ENCODE measurements at regions not wholly inside any gene's neighbourhood (a gene's known extent, or its start where the extent isn't known, plus 50 kb on each side); places are given as distances from the start of the nearest gene placed in this dataset.

DNA sequence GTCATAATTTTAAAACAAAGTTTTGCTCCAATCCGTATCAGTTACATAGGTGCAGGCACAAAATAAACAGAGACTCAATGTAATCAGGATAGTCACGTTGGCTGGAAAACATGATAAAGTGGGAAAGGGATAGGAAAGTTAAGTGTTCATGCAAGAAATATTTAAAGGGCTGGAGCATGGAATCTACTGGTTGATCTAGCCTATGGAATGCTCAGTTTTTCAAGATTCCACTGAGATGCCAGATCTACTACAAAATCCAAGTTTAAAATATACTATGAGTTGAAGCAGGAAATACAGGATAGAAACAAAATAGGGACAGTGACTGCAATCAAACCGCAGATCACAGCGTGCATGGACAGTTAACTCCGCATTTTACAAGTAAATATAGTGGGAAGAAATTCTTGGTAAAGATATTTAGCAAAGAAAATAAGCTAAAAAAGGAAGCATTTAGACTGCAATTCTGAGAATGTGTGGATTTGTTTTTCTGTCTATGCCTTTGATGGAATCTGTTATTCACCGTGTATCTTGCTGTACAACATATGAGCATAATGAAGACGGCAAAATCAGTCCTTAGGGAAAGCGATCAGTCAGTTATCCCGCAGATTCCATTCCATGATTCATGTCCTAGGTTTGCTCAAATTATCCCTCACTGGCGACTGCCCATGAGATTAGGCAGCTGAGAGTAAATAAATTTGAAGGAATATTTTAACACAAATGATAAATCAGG lies 1044.3 kb downstream of the FLRT2 start:
- DNase-seq, result no peak

DNA sequence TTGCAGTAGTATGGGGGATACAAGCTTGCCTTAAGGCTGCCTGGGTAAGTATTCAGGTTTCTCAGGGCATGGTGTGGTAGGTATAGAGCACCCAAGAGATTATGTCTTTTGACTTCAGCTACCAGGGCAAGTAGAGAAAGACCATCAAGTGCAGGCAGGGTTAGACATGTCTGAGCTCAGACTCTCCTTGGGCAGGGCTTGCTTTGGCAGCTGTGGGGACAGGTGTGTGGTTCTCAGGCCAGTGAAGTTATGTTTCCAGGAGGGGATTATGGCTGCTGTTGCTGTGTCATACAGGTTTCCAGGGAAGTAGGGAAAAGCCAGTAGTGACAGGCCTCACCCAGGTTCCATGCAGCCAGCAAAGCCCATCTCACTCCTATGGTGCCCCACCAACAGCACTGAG lies 1040.4 kb downstream of the FLRT2 start:
- DNase-seq, result no peak

DNA sequence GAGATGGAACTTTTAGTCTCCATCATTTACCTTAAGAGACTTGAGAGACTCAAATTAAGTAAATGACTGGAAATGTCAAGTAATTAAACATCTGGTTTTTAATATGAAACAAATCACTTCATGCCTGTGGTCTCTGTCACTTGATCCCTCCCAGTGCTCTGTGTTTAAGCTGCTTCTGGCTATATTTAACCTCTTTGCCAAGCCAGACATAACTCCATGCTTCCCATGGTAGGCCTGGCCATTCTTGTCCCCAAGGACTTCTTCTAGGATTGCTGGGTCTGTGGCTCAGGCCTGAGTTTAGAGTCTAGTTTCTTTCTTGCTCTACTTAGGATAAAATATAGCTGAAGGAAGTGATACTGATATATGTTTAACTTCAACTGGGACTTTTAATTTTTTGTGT lies 1013.6 kb downstream of the FLRT2 start:
- no peak for DNase-seq

DNA sequence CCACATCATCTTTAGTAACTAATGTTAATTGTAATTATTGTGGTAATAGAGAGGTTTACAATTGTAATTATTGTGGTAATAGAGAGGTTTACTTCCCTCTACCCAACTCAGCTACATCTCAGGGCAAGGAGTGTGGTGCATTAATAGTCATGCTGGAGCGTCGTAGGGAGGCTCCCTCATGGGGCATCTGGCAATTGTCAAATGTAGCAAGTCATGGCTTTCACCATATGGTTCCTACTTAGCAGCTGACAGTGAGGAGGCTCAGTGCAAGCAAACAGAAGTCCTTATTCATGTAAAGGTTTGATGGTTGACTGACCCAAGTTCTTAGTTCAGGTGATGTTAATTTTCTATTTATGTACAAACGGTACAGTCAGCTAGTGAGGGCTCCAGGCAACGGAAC lies 1012.0 kb downstream of the FLRT2 start:
- no peak for DNase-seq

DNA sequence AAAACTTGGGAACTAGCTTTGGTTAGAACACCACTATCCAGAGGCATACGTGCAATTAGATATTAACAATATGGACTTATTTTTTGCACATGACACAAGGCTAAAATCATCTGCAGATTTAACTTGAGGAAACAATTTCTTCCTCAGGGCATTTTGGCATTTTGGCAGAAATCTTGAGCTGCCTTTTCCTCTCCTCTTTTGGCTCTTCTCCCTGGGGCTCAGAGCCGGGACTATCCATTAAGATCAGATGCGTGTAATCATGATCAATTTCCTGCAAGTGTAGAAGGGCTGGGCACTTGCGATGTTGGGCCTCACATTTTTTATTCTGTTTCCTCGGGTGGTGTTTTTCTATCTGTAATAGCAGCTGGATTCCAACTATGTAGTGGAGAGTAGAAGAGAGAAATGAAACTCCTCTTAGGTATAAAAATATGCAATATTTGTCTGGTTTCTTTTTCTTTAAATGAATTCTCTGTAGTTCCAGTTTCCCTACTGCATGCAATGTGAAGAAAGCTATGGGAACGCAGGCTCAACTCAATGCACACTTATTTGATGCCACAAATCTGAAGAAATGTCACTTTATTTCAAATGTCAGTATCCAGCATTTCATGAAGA lies 1010.8 kb downstream of the FLRT2 start:
- DNase-seq, result no peak

DNA sequence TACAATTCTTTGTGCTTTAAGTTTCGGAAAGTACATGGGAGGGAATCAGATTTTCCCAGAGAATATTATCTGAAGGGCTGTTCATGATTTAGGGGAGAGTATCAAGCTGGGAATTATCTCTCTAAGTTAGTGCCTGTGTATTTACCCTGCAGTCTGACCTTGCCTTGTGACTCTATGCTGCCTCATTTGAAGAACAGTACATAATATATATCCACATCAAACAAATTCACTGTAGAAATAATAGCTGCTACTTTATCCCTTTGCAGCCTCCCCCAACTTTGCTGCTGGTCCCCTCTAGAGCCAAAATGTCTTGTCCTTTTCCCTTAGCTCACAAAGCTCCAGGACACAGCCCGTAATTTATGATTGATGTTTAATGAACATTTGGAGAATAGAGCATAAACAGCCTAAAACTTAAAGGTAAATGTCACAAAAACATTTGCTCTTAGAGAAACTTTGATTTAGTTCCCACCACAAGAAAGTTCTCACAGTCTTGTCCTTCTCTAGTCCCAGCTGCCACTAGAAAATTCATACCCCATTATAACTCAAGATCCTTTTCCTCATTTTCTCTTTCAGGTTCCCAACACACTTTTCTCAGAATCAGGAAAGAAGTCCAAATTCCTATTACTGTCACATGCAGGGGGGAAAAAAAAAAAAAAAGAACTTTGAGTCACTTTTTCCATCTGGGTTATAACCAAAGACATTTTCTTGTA lies 1009.6 kb downstream of the FLRT2 start:
- no peak for DNase-seq

DNA sequence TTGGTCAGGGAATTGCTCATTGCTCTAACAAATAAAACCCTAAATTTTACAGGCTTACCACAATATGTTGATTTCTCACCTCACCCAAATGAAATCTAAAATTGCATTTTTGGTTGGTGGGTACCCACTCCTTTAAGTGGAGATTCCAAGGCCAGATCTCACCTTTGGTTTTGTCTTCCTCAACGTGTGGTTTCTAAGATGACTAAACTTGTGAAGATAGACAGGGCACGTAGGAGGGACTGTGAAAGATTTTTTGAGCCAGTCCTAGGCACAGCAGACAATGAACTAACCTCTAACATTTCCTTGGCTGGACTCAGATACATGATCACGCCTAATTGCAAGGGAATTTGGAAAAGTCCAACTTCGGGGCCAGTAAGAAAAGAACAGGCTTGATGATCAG lies 1003.9 kb downstream of the FLRT2 start:
- peak in 1 of 5 experiments; percentile 16 for DNase-seq

DNA sequence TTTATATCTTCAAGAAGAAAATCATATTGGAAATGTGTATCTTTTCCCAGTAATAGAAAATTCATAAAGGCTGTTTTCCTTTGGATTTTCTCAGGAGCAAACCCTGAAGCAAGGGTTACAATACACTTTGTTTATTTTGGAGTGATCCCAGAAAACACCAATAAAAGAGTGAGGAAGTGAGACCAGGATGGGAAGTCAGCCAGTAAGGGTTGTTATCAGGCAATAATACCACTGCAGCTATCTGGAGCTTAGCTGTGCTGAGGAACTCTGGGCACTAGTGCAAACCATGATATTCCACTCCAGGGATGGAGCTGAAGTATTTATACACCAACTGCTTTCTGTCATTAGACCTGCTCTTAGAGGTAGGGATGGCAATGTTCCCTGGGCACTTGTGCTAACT lies 1002.3 kb downstream of the FLRT2 start:
- DNase-seq, result no peak

DNA sequence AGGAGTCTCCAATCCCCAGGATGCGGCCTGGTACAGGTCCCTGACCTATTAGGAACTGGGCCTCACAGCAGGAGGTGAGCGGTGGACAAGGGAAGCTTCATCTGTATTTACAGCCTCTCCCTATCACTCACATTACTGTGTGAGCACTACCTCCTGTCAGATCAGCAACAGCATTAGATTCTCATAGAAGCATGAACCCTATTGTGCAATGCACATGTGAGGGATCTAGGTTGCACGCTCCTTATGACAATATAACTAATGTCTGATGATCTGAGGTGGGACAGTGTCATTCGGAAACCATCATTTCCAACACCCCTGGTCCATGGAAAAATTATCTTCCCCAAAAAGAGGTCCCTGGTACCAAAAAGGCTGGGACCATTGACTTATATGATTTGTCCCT lies 1000.5 kb downstream of the FLRT2 start:
- no peak for DNase-seq

DNA sequence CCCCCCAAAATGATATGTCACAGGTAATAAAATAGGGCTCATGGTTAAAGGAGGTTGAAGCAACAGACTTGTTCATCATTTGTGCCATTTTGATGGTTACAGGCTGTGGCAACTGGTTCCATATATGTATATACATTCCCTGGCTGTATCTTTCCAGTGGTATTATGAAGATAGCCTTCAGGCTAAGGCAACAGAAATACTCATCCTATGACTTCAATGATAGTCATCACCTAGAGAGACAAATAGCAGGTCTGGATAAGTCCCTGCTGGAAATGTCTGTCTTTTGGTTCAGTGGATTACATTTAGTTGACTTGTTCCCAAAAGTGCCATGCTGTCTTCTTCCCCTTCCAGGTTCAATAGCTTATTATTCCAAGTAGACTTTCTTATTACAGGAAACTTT lies 997.4 kb downstream of the FLRT2 start:
- DNase-seq, result no peak

DNA sequence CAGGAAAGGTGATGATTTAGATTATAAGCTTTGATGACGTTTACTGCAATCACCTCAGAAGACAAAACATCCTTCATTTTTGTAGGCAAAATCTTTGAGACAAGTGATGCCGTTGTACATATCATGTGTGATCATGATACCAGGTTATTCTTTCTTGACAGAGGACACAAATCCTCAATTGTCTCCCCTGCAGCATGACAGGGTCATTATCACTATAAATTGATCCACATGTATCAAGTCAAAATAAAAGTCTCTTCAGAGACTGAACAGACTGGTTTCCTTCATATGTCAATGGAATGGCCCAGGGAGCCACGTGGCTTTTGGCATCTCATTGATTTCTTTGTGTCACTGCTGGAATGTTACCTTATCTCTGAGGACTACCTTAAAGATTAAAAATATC lies 995.7 kb downstream of the FLRT2 start:
- no peak for DNase-seq

DNA sequence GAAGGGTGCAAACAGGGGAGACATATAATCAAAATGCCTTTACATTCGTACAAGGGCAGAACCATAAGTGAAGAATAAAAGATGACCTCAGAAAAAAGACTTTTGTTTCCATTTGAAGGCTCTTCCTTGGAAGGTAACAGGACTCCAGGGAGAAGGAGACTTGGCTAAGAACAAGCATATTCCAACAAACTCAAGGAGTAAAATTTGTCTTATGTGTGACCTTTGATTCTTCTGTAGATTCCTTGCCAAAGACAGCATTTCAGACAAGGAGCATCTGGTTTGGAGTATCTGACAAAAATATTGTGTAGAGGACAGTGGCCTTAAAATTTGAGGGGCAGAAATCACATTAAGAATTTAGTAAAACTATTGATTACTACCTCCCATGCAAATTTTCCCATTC lies 991.9 kb downstream of the FLRT2 start:
- no peak for DNase-seq

DNA sequence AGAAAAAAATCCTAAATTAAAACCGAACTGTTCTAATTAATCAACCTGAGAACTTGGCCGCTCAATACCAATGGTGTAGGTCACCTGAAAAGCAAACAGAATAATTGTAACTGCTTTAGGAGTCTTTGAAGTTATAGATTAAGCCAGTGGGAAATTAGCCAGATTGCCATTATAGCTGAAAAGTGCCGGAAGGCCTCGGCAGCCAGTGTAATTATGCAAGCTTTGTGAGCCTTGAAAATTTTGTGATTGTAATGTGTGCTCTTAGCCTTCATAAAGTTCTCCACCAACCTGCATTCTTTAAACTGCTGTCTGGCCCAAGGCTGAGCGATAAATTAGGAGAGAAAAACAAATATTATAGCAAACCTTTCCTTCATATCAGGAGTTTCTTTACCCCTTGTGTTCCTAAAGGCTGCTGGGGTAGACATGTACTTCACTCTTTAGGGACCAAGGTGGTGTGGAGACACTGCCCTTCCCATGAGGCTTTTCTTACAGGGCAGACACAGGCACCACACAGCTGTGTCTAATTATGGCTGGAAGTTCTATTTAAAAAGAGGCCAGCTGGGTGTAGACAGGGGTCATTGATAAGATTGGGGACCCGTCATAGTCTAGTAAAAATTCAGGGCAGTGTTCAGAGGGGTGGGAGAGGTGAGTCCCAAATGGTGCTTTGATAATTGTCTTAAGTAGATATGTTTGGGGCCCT lies 991.2 kb downstream of the FLRT2 start:
- DNase-seq, result no peak

DNA sequence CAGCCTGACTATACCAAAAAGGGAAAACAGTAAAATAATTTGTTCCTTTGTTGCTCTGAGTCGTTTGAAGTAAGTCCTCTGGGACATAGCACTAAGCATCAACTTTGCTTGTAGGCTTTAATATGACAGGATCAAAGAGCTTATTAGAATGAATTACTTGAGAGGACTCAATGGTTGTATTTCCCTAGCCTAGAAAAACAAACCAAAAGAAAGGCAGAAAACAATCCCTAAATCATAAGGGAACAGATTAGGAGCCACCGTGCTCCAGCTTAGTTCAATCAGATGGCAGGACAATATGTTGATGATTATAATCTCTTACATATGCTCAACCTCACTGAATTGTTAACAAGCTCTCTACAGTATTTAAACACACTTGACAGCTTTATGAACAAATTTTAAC lies 988.4 kb downstream of the FLRT2 start:
- DNase-seq, result no peak

DNA sequence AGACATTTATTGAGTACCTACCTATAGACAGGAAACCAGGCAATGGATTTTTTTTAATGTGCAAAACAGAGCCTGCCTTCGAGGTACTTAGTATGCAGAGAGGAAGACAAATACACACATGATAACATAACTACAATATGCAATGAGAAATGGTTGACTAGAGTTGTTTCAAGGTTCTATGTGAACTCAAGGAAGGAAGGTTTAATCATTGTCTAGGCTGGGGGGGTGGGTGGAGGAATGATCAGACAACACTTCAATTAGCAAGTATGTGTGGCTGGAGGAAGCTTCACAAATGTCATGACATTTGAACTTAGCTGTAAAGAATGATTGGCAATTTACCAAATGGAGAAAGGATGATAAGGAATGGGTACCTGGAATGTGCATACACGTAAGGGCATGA lies 985.3 kb downstream of the FLRT2 start:
- no peak for DNase-seq

DNA sequence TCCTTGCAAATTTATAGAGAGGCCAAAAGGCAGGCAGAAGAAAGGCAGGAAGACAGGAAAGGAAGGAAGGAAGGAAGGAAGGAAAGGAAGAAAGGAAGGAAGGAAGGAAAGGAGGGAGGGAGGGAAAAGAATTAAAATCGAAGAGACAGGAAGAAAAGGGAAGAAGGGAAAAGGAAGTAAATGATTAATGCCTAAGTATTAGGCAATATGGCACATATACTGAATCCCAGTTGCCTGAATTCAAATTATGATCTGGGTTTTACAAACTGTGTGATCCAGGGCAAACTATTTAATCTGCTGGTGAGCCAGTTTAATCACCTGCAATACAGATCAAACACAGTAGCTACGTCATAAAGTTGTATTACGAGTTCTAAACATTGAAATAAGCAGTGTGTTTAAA lies 983.6 kb downstream of the FLRT2 start:
- DNase-seq, result no peak

DNA sequence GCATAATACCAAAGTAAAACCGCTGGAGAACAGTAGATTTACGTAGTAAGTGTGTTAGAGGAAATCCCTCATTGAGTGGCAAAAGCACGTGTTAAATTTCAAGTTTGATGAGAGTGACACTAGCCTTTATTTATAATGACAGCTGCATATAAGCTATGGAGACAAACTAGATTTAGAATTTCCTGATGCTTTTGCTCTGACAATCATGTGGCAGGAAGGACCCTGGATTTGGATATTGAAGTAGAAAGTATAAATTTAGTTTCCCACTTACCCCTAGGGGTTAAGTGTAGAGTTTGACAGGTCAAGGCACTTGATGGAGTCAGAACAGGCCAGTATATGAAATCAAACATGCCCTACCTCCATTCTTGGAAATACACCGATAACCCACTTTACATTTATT lies 983.1 kb downstream of the FLRT2 start:
- no peak for DNase-seq

DNA sequence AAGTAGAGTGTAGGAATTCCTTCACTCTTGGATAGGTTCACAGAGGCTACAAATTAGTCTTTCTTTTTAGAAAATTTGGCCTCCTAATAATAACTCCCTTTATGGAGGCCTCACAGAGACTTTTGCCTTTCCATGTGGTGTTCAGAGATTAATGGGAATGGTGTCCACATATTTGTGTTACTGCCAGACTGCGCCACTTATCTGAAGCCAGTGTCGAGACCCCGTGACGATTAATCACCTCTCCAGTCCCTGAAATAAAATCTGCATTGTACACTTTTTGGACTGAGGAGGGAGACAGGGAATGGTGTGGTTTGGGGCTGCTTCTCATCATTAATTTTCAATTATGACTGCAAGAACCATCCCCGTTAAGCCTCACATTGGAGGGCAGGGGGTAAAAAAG lies 980.5 kb downstream of the FLRT2 start:
- DNase-seq, result no peak

DNA sequence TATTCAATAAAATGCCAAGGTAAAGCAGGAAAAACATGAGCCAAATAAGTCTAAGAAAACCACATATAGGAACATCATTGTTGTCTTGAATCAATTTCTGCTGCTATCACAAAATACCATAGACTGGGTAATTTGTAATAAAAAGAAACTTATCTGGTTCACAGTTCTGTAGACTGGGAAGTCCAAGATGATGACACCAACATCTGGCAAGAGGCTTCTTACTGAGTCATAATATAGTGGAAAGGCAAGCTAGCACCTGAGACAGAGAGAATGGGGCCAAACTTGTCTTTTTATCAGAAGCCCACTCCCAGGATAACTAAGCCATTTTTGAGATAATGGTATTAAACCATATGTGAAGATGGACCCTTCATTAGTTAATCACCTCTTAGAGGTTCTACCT lies 975.9 kb downstream of the FLRT2 start:
- DNase-seq, result no peak

DNA sequence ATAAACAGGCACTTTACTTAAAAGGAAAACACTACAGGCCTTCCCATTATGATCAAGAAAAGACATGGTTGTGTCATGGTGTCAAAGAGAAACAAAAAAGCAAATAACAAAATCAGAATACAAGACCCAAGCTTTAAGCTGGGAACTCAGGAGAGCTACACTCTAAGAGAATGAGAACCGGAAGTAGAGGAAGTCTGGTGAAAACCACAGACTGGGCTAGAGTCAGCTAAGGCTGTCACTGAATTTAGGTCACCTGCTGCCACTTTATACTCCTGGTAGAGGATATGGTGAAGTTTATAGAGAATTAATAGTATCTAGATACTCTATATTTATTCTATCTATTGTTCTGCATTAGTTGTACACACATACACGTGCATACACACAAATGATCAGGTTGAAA lies 971.7 kb downstream of the FLRT2 start:
- DNase-seq, result peak in 2 of 5 experiments; percentile 2 to 34

DNA sequence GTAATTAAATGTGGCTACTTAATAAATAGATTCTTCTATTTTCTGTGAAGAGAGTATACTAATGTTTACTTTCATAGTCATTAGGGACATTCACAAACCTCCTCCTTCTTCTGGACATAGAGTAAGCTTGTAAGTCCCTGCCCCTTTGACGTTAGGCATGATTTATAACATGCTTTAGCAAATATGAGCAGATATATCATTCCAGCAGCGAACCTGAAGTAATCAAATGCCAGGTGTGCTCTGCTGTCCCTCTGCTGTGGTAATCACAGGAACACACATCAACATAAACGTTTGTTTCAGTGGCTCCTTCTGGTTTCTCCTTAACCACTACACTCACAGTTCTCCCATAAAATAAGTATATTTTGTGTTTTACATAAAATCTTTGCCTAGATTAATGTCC lies 961.8 kb downstream of the FLRT2 start:
- DNase-seq, result no peak

DNA sequence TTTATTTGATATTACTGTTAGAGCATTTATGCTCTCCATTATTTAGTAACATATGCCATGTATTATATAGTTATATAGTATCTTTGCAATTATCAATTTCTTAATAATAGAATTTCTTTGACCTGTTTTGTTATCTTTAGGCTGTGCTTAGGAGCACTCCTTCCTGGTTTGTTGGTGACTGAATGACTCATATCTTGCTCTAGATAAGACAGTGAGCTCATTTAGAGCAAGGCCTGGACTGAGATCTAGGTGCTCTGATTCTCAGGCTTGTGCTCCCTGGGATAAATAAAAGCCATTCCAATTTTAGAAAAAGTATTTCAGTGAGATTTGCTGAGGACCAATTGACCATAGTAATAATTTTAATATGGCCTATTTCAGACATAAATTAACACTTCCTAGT lies 951.2 kb downstream of the FLRT2 start:
- no peak for DNase-seq

DNA sequence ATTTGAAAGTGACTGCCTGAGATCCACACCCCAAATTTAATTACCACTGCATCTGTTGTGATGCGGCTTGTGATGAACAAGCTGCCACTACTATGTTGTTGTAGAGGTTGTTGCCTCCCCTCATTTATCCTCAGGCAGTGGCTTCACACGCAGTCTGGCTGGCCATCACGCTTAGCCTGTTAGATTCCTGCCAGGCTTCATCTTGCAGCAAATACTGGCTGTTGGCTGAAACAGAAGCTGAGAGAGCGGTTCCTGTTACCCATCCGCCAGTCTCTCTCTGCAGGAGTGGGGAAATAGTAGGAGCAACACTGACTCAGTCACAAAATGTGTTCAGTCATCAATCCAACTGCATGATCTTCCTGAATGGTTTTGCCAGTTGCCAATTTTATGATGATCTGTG lies 934.4 kb downstream of the FLRT2 start:
- DNase-seq, result no peak
